ENCODE measurements at regions not wholly inside any gene's neighbourhood (a gene's known extent, or its start where the extent isn't known, plus 50 kb on each side); places are given as distances from the start of the nearest gene placed in this dataset.

DNA sequence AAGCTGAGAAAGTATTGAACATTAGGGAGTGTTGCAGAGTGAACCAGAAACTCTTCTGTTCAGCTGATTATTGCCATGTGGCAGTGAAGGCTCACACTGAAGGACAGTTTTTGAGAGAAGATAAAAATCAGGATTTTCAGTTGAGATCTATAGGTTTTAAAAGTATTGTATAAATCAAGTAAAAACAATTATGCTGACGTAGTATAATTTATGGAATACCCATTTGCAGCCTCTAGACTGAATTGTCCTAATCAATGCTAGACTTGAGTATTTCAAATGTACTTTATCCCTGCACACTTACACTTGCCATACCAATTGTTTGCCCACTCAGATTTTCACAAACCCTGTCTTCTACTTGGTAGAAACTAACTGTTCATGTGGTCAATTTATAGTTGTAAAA, 245.8 kb downstream of the FRK start:
- CTCF ChIA-PET (ENCODE audit: partially characterized antibody), result no interaction called here
- TF ChIP-seq MAFK (IDR thresholded peaks at IDR 0.05; ENCODE audit: low read depth, low read length) (peak; percentile 43; the same call in 1 of the 2 replicates), SP4 (IDR thresholded peaks at IDR 0.05; ENCODE audit: low read length) (no peak)

More for the DNA sequence above, 245.8 kb downstream of the FRK start:
- no peaks in the 10 kb centered on the region for H3K79me2 ChIP-seq (ENCODE audit: control insufficient read depth in 1 of 2, insufficient read depth in 2 of 2, low read length in 2 of 2)
- H3K18ac ChIP-seq (ENCODE audit: extremely low read depth, low read length), result no peak overlapping the region
- no peak overlapping the region for H4K5ac ChIP-seq (ENCODE audit: insufficient read length, low read depth, low read length)
- no peak overlapping the region for H3K4me3 ChIP-seq (ENCODE audit: extremely low read depth in 1 of 4, insufficient read depth in 2 of 4, low read depth in 3 of 4, low read length in 4 of 4)
- no peaks in the 10 kb centered on the region for H3K23me2 ChIP-seq (ENCODE audit: low read depth, low read length)
- H4K8ac ChIP-seq (ENCODE audit: extremely low read depth, insufficient read depth, low read length), result no peak overlapping the region
- no peak overlapping the region for H3K56ac ChIP-seq (replicated peaks; ENCODE audit: insufficient read length, low read depth, low read length)
- H3K4ac ChIP-seq (replicated peaks; ENCODE audit: insufficient read length, low read depth, low read length), result no peak overlapping the region
- H2AFZ ChIP-seq (ENCODE audit: low read length), result no peak overlapping the region
- H3K14ac ChIP-seq (ENCODE audit: insufficient read length), result no peak overlapping the region
- H2BK15ac ChIP-seq (ENCODE audit: low read length), result no peak overlapping the region
- no peak overlapping the region for H3K9ac ChIP-seq (replicated peaks in 1 of 4; ENCODE audit: extremely low read depth in 1 of 4, low read depth in 3 of 4, low read length in 3 of 4)
- H4K91ac ChIP-seq (replicated peaks; ENCODE audit: insufficient read length, low read length), result no peak overlapping the region
- H3K9me3 ChIP-seq (ENCODE audit: insufficient read depth in 2 of 2, low read depth in 1 of 2, low read length in 1 of 2), result no peaks in the 10 kb centered on the region
- POLR2A ChIA-PET (ENCODE audit: partially characterized antibody), result no interaction called here
- no peaks in the 10 kb centered on the region for H3K27me3 ChIP-seq (replicated peaks in 1 of 4; ENCODE audit: control insufficient read depth in 3 of 4, extremely low read depth in 1 of 4, insufficient read depth in 3 of 4, low read length in 3 of 4)
- DNase-seq (ENCODE audit: low read depth in 1 of 2, low spot score in 2 of 2) (no peak), FAIRE-seq (no peak)
- 84% methylated on average over 1 of the region's 1 CpG; no CpG with 5 or more reads in 1 of the 2 experiments for WGBS, 2 experiments (ENCODE audit: extremely low coverage in 1 of 2, insufficient coverage in 1 of 2, insufficient read length in 1 of 2, insufficient replicate concordance in 2 of 2, low coverage in 1 of 2, low lambda C conversion rate in 2 of 2, missing lambda C conversion rate in 1 of 2)
- no peak overlapping the region for H2BK120ac ChIP-seq (replicated peaks; ENCODE audit: low read depth, low read length)
- H4K20me1 ChIP-seq (replicated peaks in 1 of 2; ENCODE audit: control insufficient read depth in 1 of 2, insufficient read depth in 2 of 2, low read length in 2 of 2), result no peaks in the 10 kb centered on the region
- H2BK5ac ChIP-seq (ENCODE audit: low read depth, low read length), result no peak overlapping the region
- H2AK5ac ChIP-seq (ENCODE audit: low read depth, low read length), result no peak overlapping the region
- H3K23ac ChIP-seq (ENCODE audit: insufficient read length), result no peak overlapping the region
- 0 out of 7 replicates have a peak, but pooled peaks cover 0 to 1% (median 0%) of the 10 kb centered on the region in 4 experiments for H3K4me1 ChIP-seq (replicated peaks in 1 of 4; ENCODE audit: control insufficient read depth in 3 of 4, insufficient read depth in 4 of 4, low read length in 3 of 4)
- H3K36me3 ChIP-seq (ENCODE audit: control insufficient read depth in 2 of 4, insufficient read depth in 4 of 4, low read length in 3 of 4), result no peaks in the 10 kb centered on the region
- H3K79me1 ChIP-seq (ENCODE audit: low read depth, low read length), result no peaks in the 10 kb centered on the region
- no peak overlapping the region for H3K27ac ChIP-seq (ENCODE audit: low read depth, low read length)
- H3K4me2 ChIP-seq (ENCODE audit: insufficient read depth in 1 of 2, low read depth in 2 of 2, low read length in 2 of 2), result no peak overlapping the region
- no peak overlapping the region for H2BK12ac ChIP-seq (ENCODE audit: low read depth, low read length)
- H2BK20ac ChIP-seq (ENCODE audit: low read length), result no peak overlapping the region
